Tibial nerve (tissue), 4 donors: ENCODE measurements at regions not wholly inside any gene's neighbourhood (a gene's known extent, or its start where the extent isn't known, plus 50 kb on each side); places are given as distances from the start of the nearest gene placed in this dataset. TPM values are rescaled to one million over a fixed set of nuclear protein-coding genes. Genes with fewer than 3 reads are reported as not detected.

Experiments used
- DNase-seq, 2 donors: peaks; one replicate each; pipeline ENCODE4 v3.0.0-alpha.2; 2019; ENCODE audit warnings: low spot score in 2 of 2
- H3K27ac ChIP-seq, 4 donors: fragments of 200-600 bp; sonication (generic) in 3 of 4; one replicate each; pipeline ENCODE4 v1.5.1; 2017 to 2019; ENCODE audit warnings: mild to moderate bottlenecking in 1 of 4
- H3K27me3 ChIP-seq, 2 donors: fragments of 200-600 bp; sonication (generic) in 1 of 2; one replicate each; pipeline versions ENCODE4 v1.5.1 to v1.6.0; 2017 to 2019
- H3K36me3 ChIP-seq, 3 donors: fragments of 200-600 bp; sonication (generic); one replicate each; pipeline ENCODE4 v1.5.1; 2018 to 2019
- H3K4me1 ChIP-seq, 4 donors: fragments of 200-600 bp; sonication (generic) in 3 of 4; one replicate each; pipeline ENCODE4 v1.5.1; 2017 to 2019
- H3K4me3 ChIP-seq, 4 donors: fragments of 200-600 bp; sonication (generic) in 3 of 4; one replicate each; pipeline ENCODE4 v1.5.1; 2017 to 2019; ENCODE audit warnings: mild to moderate bottlenecking in 1 of 4, moderate library complexity in 1 of 4
- H3K9me3 ChIP-seq, 4 donors: fragments of 200-600 bp; sonication (generic) in 3 of 4; one replicate each; pipeline ENCODE4 v1.5.1; 2017 to 2019
- CTCF ChIP-seq, 5 experiments: fragments of 200-600 bp in 3 of 5; fragments of 450-650 bp in 2 of 5; sonication (generic) in 3 of 5; IDR thresholded peaks; one replicate each; pipeline ENCODE4 v1.5.1; 2016 to 2019; ENCODE audit warnings: antibody characterized with exemption in 5 of 5, mild to moderate bottlenecking in 3 of 5, moderate library complexity in 2 of 5
- EP300 ChIP-seq, 2 donors: sonication (generic); formaldehyde crosslinking; IDR thresholded peaks; one replicate each; pipeline ENCODE4 v1.6.1; 2017; ENCODE audit warnings: antibody characterized with exemption in 2 of 2, mild to moderate bottlenecking in 1 of 2
- POLR2A ChIP-seq, 2 donors: fragments of 450-650 bp; IDR thresholded peaks; one replicate each; pipeline ENCODE4 v1.6.1; 2017; ENCODE audit warnings: antibody characterized with exemption in 2 of 2, mild to moderate bottlenecking in 2 of 2, moderate library complexity in 2 of 2
- WGBS, 2 donors: methylation state at CpG; one replicate each; pipeline ENCODE4 v1.1.5; 2018; 5-methylcytosine and 5-hydroxymethylcytosine counted together
- small RNA-seq: library from RNA; depleted of rRNA; stranded (forward); fragments of <200 nt; gene quantifications from one replicate; pipeline ENCODE3, GENCODE V24; 2016

GRCh38 chr3:165903885-165904630, 66.8 kb upstream of the BCHE start:
- TF ChIP-seq EP300 (IDR thresholded peaks at IDR 0.05) (no peak), CTCF (IDR thresholded peaks at IDR 0.05) (no peak)
- WGBS, 2 donors, result 86 to 89% methylated on average over 7 of the region's 7 CpGs
- no peak for DNase-seq

DNA sequence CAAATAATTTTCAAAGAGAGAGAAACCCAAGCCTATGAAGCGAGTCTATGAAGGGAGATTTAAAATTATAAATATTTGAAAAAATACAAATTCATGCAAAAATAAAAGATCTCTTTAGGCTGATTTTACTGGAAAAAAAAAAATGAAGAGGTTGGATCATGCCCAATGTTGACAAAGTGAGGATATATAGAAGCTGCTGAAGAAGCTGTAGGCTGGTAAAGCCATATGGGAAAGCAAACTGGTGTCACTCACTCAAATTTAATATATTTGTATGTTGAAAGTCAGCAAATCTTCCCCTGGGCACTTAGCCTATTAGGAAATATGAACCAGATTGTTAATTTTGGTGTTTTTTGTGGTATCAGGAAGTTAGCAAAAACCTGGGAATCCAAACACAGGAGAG, 61.8 kb upstream of the BCHE start:
- H3K36me3 ChIP-seq, result no peaks in the 10 kb centered on the region
- no peaks in the 10 kb centered on the region for H3K4me1 ChIP-seq
- no peak for TF ChIP-seq EP300 (IDR thresholded peaks at IDR 0.05)
- no peak overlapping the region for H3K4me3 ChIP-seq
- no peak overlapping the region for H3K27ac ChIP-seq
- no peaks in the 10 kb centered on the region for H3K27me3 ChIP-seq
- 95% methylated on average over 1 of the region's 1 CpG for WGBS, 2 donors
- DNase-seq, result no peak
- no peaks in the 10 kb centered on the region for H3K9me3 ChIP-seq

More at GRCh38 chr3:165903885-165904630, 66.8 kb upstream of the BCHE start:
- Histone ChIP-seq H3K4me1 (no peaks in the 10 kb centered on the region), H3K27me3 (no peaks in the 10 kb centered on the region), H3K36me3 (no peaks in the 10 kb centered on the region), H3K27ac (no peak overlapping the region), H3K4me3 (no peak overlapping the region), H3K9me3 (no peaks in the 10 kb centered on the region)

DNA sequence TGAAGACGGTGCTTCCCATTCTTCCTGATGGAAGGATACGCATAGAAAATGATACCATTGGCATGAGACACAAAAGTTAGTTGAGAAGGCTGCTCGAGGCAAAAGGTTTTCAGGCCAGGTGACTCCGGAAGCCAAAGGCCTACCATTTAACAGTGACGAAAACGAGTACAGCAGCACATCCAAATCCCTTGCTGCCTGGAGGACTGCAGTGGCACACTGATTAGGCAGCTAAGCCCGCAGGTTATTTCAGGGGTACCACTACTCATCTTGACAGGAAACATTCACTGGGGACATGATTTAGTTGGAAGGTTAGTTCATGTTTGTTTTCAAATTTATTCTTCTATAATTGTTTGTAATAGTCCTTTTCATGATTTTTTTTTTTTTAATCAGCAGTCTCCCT, 59.9 kb upstream of the BCHE start:
- no peaks in the 10 kb centered on the region for H3K36me3 ChIP-seq
- no peaks in the 10 kb centered on the region for H3K4me1 ChIP-seq
- TF ChIP-seq CTCF (IDR thresholded peaks at IDR 0.05) (no peak), EP300 (IDR thresholded peaks at IDR 0.05) (no peak), POLR2A (IDR thresholded peaks at IDR 0.05) (no peak)
- no peaks in the 10 kb centered on the region for H3K9me3 ChIP-seq
- no peak overlapping the region for H3K4me3 ChIP-seq
- DNase-seq, result no peak
- no peak overlapping the region for H3K27ac ChIP-seq
- H3K27me3 ChIP-seq, result no peaks in the 10 kb centered on the region
- WGBS, 2 donors, result 81 to 82% methylated on average over 7 of the region's 7 CpGs

GRCh38 chr3:165895919-165896318, 58.7 kb upstream of the BCHE start:
- Histone ChIP-seq H3K9me3 (no peaks in the 10 kb centered on the region), H3K4me3 (no peak overlapping the region), H3K4me1 (no peaks in the 10 kb centered on the region), H3K36me3 (no peaks in the 10 kb centered on the region), H3K27ac (no peak overlapping the region), H3K27me3 (no peaks in the 10 kb centered on the region)
- no peak for TF ChIP-seq EP300 (IDR thresholded peaks at IDR 0.05)
- no peak for TF ChIP-seq CTCF (IDR thresholded peaks at IDR 0.05)
- no peak for TF ChIP-seq POLR2A (IDR thresholded peaks at IDR 0.05)
- 43 to 53% methylated on average over 5 of the region's 5 CpGs for WGBS, 2 donors
- no peak for DNase-seq

DNA sequence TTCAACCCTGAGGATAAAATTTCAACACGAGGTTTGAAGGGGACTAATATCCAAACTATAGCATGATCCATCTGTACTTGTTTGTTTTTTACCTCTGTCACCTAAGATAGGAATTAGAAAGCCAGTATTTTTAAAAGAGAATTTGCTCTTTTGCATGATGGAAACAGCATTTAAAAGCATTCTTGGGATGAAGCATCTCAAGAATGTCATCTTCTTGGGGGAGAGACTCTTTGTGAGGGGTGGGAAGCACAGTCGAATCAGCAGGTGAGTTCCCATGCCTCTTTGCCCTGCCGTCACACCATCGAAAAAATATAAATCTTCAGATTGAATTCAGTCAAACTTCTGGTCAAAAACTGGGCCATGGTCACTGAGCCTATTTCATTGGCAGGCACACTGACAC, 55.3 kb upstream of the BCHE start:
- WGBS, 2 donors, result 70 to 78% methylated on average over 4 of the region's 4 CpGs
- no peaks in the 10 kb centered on the region for H3K9me3 ChIP-seq
- no peaks in the 10 kb centered on the region for H3K27me3 ChIP-seq
- TF ChIP-seq EP300 (IDR thresholded peaks at IDR 0.05) (no peak), POLR2A (IDR thresholded peaks at IDR 0.05) (no peak), CTCF (IDR thresholded peaks at IDR 0.05) (no peak)
- H3K4me1 ChIP-seq, result no peaks in the 10 kb centered on the region
- no peaks in the 10 kb centered on the region for H3K36me3 ChIP-seq
- H3K4me3 ChIP-seq, result no peak overlapping the region
- H3K27ac ChIP-seq, result no peak overlapping the region
- DNase-seq, result no peak

Small RNA genes lying in the stretch of these regions (small RNA-seq; reads per million reads assigned to genes)
- gene AC069439.1 (not detected), gene AC072046.1 (not detected), gene AC072046.2 (not detected), gene MTND4LP10 (not detected), gene RN7SKP298 (not detected)
